DMS114 treated with DMSO at 0.1 percent for 48 hours (cell line): ENCODE measurements at regions not wholly inside any gene's neighbourhood (a gene's known extent, or its start where the extent isn't known, plus 50 kb on each side); places are given as distances from the start of the nearest gene placed in this dataset.
"Not testable (repeated sequence)": the region's sequence is repeated elsewhere in the genome, so short reads cannot be mapped to it uniquely, and the experiment has no call there.

ENCODE experiments used
- DNase-seq: peaks from one replicate; lab custom pipeline; 2025; ENCODE audit not compliant: unreplicated experiment; lab: John Stamatoyannopoulos, UW

- no peak for DNase-seq
Observed at GRCh38 chrX:85808217-85808616, 239.1 kb downstream of the CHM start.

- not testable (repeated sequence) for DNase-seq
Observed at GRCh38 chrX:85772391-85772790, 275.0 kb downstream of the CHM start.

GRCh38 chrX:85765651-85766050 is 281.7 kb downstream of the CHM start:
- DNase-seq, result no peak

GRCh38 chrX:85723025-85723424 is 324.3 kb downstream of the CHM start:
- DNase-seq, result not testable (repeated sequence)

GRCh38 chrX:85703233-85703632 is 323.8 kb upstream of the POF1B start:
- not testable (repeated sequence) for DNase-seq

- DNase-seq, result no peak
Observed at GRCh38 chrX:85698921-85699320, 319.5 kb upstream of the POF1B start.

- DNase-seq, result no peak
Observed at GRCh38 chrX:85685843-85686242, 306.4 kb upstream of the POF1B start.

GRCh38 chrX:85666471-85666870 is 287.0 kb upstream of the POF1B start:
- DNase-seq, result no peak

- DNase-seq, result not testable (repeated sequence)
Observed at GRCh38 chrX:85663970-85664369, 284.5 kb upstream of the POF1B start.

GRCh38 chrX:85630901-85631300 is 251.4 kb upstream of the POF1B start:
- DNase-seq, result no peak

GRCh38 chrX:85627363-85627762 is 247.9 kb upstream of the POF1B start:
- no peak for DNase-seq

- DNase-seq, result no peak
Observed at GRCh38 chrX:85622635-85623034, 243.2 kb upstream of the POF1B start.

GRCh38 chrX:85620466-85620865 is 241.0 kb upstream of the POF1B start:
- no peak for DNase-seq

- no peak for DNase-seq
Observed at GRCh38 chrX:85619962-85620361, 240.5 kb upstream of the POF1B start.

- peak; percentile 20 for DNase-seq
Observed at GRCh38 chrX:85611926-85612325, 232.5 kb upstream of the POF1B start.

- no peak for DNase-seq
Observed at GRCh38 chrX:85592980-85593379, 213.5 kb upstream of the POF1B start.

GRCh38 chrX:85591536-85591935 is 212.1 kb upstream of the POF1B start:
- DNase-seq, result no peak

GRCh38 chrX:85590638-85591037 is 211.2 kb upstream of the POF1B start:
- no peak for DNase-seq

- DNase-seq, result no peak
Observed at GRCh38 chrX:85573801-85574200, 194.3 kb upstream of the POF1B start.

- DNase-seq, result no peak
Observed at GRCh38 chrX:85570496-85570895, 191.0 kb upstream of the POF1B start.

- no peak for DNase-seq
Observed at GRCh38 chrX:85569686-85570085, 190.2 kb upstream of the POF1B start.

- DNase-seq, result no peak
Observed at GRCh38 chrX:85569096-85569495, 189.6 kb upstream of the POF1B start.

- no peak for DNase-seq
Observed at GRCh38 chrX:85561231-85561630, 181.8 kb upstream of the POF1B start.

- no peak for DNase-seq
Observed at GRCh38 chrX:85544609-85545008, 165.1 kb upstream of the POF1B start.
